ENCODE measurements at regions not wholly inside any gene's neighbourhood (a gene's known extent, or its start where the extent isn't known, plus 50 kb on each side); places are given as distances from the start of the nearest gene placed in this dataset.

- Histone ChIP-seq H3K9me3 (no peaks in the 10 kb centered on the region), H3K4me3 (no peak overlapping the region), H3K27me3 (no peaks in the 10 kb centered on the region), H3K36me3 (no peaks in the 10 kb centered on the region)
- DNase-seq, result no peak
Measured at GRCh38 chr18:71001597-71001996, 712.8 kb downstream of the SOCS6 start.

- Histone ChIP-seq H3K9me3 (no peaks in the 10 kb centered on the region), H3K27me3 (no peaks in the 10 kb centered on the region), H3K36me3 (no peaks in the 10 kb centered on the region), H3K4me3 (no peak overlapping the region)
- DNase-seq, result no peak
Measured at GRCh38 chr18:70998490-70998889, 709.6 kb downstream of the SOCS6 start.

GRCh38 chr18:70994116-70994515 is 705.3 kb downstream of the SOCS6 start:
- no peaks in the 10 kb centered on the region for H3K27me3 ChIP-seq
- no peak overlapping the region for H3K4me3 ChIP-seq
- no peak for DNase-seq
- H3K9me3 ChIP-seq, result no peaks in the 10 kb centered on the region
- H3K36me3 ChIP-seq, result no peaks in the 10 kb centered on the region

GRCh38 chr18:70991577-70991976 is 702.7 kb downstream of the SOCS6 start:
- DNase-seq, result no peak
- Histone ChIP-seq H3K36me3 (no peaks in the 10 kb centered on the region), H3K4me3 (no peak overlapping the region), H3K27me3 (no peaks in the 10 kb centered on the region), H3K9me3 (no peaks in the 10 kb centered on the region)

- Histone ChIP-seq H3K4me3 (no peak overlapping the region), H3K27me3 (no peaks in the 10 kb centered on the region)
- DNase-seq, result no peak
Measured at GRCh38 chr18:70985948-70986347, 697.1 kb downstream of the SOCS6 start.

GRCh38 chr18:70982292-70982691 is 693.4 kb downstream of the SOCS6 start:
- no peaks in the 10 kb centered on the region for H3K27me3 ChIP-seq

More at GRCh38 chr18:70985948-70986347, 697.1 kb downstream of the SOCS6 start:
- no peaks in the 10 kb centered on the region for H3K36me3 ChIP-seq
- no peaks in the 10 kb centered on the region for H3K9me3 ChIP-seq

GRCh38 chr18:70981400-70982140 is 692.7 kb downstream of the SOCS6 start:
- Histone ChIP-seq H3K27me3 (no peaks in the 10 kb centered on the region), H3K36me3 (no peaks in the 10 kb centered on the region), H3K4me3 (no peak overlapping the region), H3K9me3 (no peaks in the 10 kb centered on the region)
- DNase-seq, result no peak

More at GRCh38 chr18:70982292-70982691, 693.4 kb downstream of the SOCS6 start:
- Histone ChIP-seq H3K4me3 (no peak overlapping the region), H3K9me3 (no peaks in the 10 kb centered on the region), H3K36me3 (no peaks in the 10 kb centered on the region)
- no peak for DNase-seq

- Histone ChIP-seq H3K9me3 (no peaks in the 10 kb centered on the region), H3K27me3 (no peaks in the 10 kb centered on the region), H3K4me3 (no peak overlapping the region), H3K36me3 (no peaks in the 10 kb centered on the region)
- DNase-seq, result no peak
Measured at GRCh38 chr18:70973626-70974025, 684.8 kb downstream of the SOCS6 start.

GRCh38 chr18:70966419-70966818 is 677.6 kb downstream of the SOCS6 start:
- H3K36me3 ChIP-seq, result no peaks in the 10 kb centered on the region
- no peaks in the 10 kb centered on the region for H3K27me3 ChIP-seq
- no peak for DNase-seq
- no peak overlapping the region for H3K4me3 ChIP-seq
- no peaks in the 10 kb centered on the region for H3K9me3 ChIP-seq

GRCh38 chr18:70961939-70962338 is 673.1 kb downstream of the SOCS6 start:
- no peak overlapping the region for H3K4me3 ChIP-seq
- H3K36me3 ChIP-seq, result no peaks in the 10 kb centered on the region
- no peak for DNase-seq
- no peaks in the 10 kb centered on the region for H3K9me3 ChIP-seq
- no peaks in the 10 kb centered on the region for H3K27me3 ChIP-seq

- Histone ChIP-seq H3K36me3 (no peaks in the 10 kb centered on the region), H3K27me3 (no peaks in the 10 kb centered on the region), H3K4me3 (no peak overlapping the region), H3K9me3 (no peaks in the 10 kb centered on the region)
- no peak for DNase-seq
Measured at GRCh38 chr18:70956554-70956953, 667.7 kb downstream of the SOCS6 start.

- Histone ChIP-seq H3K27me3 (no peaks in the 10 kb centered on the region), H3K9me3 (no peaks in the 10 kb centered on the region), H3K4me3 (no peak overlapping the region), H3K36me3 (no peaks in the 10 kb centered on the region)
- no peak for DNase-seq
Measured at GRCh38 chr18:70936160-70936559, 647.3 kb downstream of the SOCS6 start.

GRCh38 chr18:70931942-70932814 is 643.3 kb downstream of the SOCS6 start:
- no peak overlapping the region for H3K4me3 ChIP-seq
- peak; percentile 1 for DNase-seq
- no peaks in the 10 kb centered on the region for H3K9me3 ChIP-seq
- no peaks in the 10 kb centered on the region for H3K36me3 ChIP-seq
- H3K27me3 ChIP-seq, result no peaks in the 10 kb centered on the region

- Histone ChIP-seq H3K9me3 (no peaks in the 10 kb centered on the region), H3K4me3 (no peak overlapping the region), H3K36me3 (no peaks in the 10 kb centered on the region), H3K27me3 (no peaks in the 10 kb centered on the region)
- DNase-seq, result no peak
Measured at GRCh38 chr18:70920840-70921374, 632.1 kb downstream of the SOCS6 start.

GRCh38 chr18:70907673-70908072 is 618.8 kb downstream of the SOCS6 start:
- H3K9me3 ChIP-seq, result no peaks in the 10 kb centered on the region
- no peaks in the 10 kb centered on the region for H3K27me3 ChIP-seq
- H3K36me3 ChIP-seq, result no peaks in the 10 kb centered on the region
- DNase-seq, result peak; percentile 40
- H3K4me3 ChIP-seq, result no peak overlapping the region

- no peak for DNase-seq
- Histone ChIP-seq H3K36me3 (no peaks in the 10 kb centered on the region), H3K27me3 (peaks cover 2% of the 10 kb centered on the region; the same call in 1 of the 2 replicates)
Measured at GRCh38 chr18:70892381-70892780, 603.5 kb downstream of the SOCS6 start.

GRCh38 chr18:70870292-70870691 is 581.4 kb downstream of the SOCS6 start:
- H3K9me3 ChIP-seq, result no peaks in the 10 kb centered on the region
- no peaks in the 10 kb centered on the region for H3K36me3 ChIP-seq
- H3K4me3 ChIP-seq, result no peak overlapping the region
- H3K27me3 ChIP-seq, result no peaks in the 10 kb centered on the region
- no peak for DNase-seq

More at GRCh38 chr18:70892381-70892780, 603.5 kb downstream of the SOCS6 start:
- no peak overlapping the region for H3K4me3 ChIP-seq
- no peaks in the 10 kb centered on the region for H3K9me3 ChIP-seq

All from MG63 (cell line).